DOHH2 (cell line): ENCODE measurements at regions not wholly inside any gene's neighbourhood (a gene's known extent, or its start where the extent isn't known, plus 50 kb on each side); places are given as distances from the start of the nearest gene placed in this dataset.

Experiments
- CTCF ChIP-seq: fragments of 200-600 bp; sonication (generic); IDR thresholded peaks from one replicate; pipeline ENCODE4 v1.5.1; 2014; ENCODE audit warnings: antibody characterized with exemption, mild to moderate bottlenecking, low read depth, low read length; ENCODE audit not compliant: poor library complexity, severe bottlenecking
- EZH2phosphoT487 ChIP-seq: fragments of 200-600 bp; sonication (generic); IDR thresholded peaks from 2 replicates; pipeline ENCODE4 v1.6.1; 2017; ENCODE audit warnings: borderline replicate concordance, mild to moderate bottlenecking, antibody characterized with exemption, low read length, moderate library complexity, mixed read lengths

- TF ChIP-seq CTCF = no peak
- no peak for TF ChIP-seq EZH2phosphoT487
Observed at GRCh38 chr7:24035366-24036032, 248.5 kb upstream of the NPY start.
